WI38 (cell line): ENCODE measurements at regions not wholly inside any gene's neighbourhood (a gene's known extent, or its start where the extent isn't known, plus 50 kb on each side); places are given as distances from the start of the nearest gene placed in this dataset.
"Not testable (repeated sequence)": the region's sequence is repeated elsewhere in the genome, so short reads cannot be mapped to it uniquely, and the experiment has no call there.

Source experiments
- H3K4me3 ChIP-seq: 2 replicates; pipeline ENCODE4 v1.5.1; 2011; ENCODE audit warnings: low read depth, mild to moderate bottlenecking, control low read depth, low read length
- TF ChIP-seq, protein P1 (sequence below): IDR thresholded peaks from 2 replicates; pipeline ENCODE4 v1.5.1; 2012; ENCODE audit warnings: low read depth, mild to moderate bottlenecking, control low read depth, low read length

DNA sequence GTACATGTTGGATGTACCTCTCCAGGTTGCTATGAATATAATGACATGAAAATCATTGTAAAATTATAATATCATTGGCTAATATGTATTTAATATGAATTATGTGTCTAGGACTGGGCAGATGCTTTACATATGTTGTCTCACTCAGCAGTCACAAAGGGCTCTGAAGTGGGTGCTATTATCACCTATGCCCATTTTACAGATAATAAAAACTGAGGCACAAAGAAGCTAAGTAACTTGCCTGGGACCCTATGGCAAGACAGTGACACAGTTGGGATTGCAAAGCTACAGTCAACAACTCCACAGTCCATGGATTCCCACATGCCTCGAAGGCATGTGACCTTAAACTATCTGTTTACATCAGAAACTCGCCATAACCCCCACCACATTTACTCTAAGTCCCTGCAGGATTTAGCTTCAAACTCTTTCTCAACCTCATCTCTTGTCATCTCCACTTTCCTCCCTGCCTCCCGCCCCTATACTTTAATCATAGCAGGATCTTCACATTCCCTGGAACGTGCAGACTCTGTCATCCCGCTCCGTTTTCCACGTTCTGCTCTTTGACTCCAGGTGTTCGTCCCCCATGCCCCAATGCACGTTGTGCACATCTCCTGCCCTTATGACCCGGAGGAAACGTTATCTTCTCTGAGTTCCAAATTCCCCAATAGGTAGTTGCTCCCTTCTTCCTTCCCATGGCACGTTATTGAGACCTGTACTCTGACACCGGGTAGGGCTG is 143.0 kb upstream of the NRIP1 start:
- H3K4me3 ChIP-seq, result no peak overlapping the region
- TF ChIP-seq, protein P1, sequence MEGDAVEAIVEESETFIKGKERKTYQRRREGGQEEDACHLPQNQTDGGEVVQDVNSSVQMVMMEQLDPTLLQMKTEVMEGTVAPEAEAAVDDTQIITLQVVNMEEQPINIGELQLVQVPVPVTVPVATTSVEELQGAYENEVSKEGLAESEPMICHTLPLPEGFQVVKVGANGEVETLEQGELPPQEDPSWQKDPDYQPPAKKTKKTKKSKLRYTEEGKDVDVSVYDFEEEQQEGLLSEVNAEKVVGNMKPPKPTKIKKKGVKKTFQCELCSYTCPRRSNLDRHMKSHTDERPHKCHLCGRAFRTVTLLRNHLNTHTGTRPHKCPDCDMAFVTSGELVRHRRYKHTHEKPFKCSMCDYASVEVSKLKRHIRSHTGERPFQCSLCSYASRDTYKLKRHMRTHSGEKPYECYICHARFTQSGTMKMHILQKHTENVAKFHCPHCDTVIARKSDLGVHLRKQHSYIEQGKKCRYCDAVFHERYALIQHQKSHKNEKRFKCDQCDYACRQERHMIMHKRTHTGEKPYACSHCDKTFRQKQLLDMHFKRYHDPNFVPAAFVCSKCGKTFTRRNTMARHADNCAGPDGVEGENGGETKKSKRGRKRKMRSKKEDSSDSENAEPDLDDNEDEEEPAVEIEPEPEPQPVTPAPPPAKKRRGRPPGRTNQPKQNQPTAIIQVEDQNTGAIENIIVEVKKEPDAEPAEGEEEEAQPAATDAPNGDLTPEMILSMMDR, result no peak

DNA sequence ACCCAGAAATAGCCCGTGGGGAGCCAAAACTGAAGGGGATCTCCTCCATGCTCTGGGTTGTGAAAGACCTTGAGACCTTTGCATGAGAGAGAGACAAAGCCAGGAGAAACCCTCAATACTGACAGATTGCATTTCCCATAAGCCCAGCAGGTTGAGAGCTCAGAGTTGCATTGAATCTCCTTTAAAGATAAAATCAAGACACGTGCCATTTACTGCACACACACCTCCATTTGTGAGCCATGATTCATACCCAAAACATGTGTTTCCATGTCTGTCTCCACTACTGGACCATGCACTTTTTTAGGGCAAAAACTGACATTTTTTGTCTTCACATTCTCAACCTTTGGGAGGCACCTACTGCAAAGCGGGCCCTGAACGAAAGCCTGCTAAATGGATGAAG is 144.0 kb upstream of the NRIP1 start:
- TF ChIP-seq, protein P1, result no peak

DNA sequence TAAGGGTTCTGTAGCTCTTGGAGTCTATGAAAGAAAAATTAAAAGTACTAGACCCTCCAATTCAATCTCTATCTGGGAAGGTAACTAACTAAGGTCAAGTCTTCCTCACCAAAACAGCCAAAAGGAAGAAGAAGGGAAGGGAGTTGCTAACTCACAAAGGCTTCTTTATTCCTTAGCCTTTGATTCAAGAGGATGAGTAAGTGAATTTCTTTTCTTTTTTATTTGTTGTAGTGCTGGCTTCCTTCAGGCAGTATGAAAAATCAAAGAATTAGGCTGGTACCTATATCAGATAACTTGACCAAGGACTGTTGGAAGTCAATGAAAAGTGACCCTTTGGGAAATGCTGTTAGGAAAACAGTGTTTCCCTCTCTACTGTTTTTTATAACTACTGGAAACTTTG is 144.4 kb upstream of the NRIP1 start:
- TF ChIP-seq, protein P1, result no peak
- H3K4me3 ChIP-seq, result no peak overlapping the region

More for the DNA sequence above, 144.0 kb upstream of the NRIP1 start:
- H3K4me3 ChIP-seq, result no peak overlapping the region

DNA sequence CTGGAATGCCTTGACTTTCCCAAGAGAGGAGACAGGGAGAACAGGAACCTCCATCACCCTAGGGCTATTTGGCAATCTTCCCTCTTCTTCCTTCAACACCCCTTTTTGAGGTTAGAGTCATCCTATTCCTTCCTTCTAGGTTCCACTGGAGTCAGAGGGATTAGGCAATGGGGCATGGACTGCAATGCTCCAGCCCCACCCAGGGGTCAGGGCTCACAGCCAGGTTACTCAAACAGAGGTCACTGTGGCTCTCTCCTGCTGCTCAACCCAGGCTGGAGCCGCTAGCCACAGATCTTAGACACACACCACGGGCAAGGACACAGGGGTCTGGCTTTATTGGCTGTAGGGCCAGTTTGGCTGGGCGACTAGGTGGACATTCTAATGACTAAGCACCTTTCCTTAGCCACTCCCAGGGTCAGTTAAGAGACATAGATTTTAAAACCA is 145.5 kb upstream of the NRIP1 start:
- TF ChIP-seq, protein P1, result no peak
- no peak overlapping the region for H3K4me3 ChIP-seq

DNA sequence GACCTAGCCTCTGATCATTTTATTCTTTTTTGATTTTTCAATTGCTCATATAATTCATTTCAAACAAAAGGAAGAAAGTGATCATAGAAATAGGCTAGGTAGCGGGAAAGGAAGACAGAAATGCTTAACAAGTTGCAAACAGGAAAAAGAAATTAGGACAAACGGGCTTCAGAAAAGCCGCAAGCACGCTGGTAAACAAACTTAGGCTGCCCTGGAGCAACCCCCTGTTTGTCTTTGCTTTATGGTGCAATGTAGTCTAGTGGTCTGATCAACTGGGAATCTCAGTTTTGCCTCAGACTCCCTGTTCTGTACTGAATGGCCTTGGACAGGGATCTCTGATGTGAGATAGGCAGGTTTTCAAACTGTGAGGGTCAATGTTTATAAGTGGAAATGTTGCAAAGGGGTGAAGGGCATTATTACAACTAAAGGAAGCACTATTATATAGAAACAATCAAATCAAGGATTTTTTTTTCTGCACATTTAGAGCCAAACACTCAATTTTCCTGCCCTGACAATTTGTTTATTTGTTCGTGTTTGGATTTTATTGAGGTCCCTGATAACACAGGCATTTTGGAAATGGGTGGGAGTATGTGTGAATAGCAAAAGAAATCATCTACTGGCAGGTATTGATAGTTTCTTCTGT is 146.8 kb upstream of the NRIP1 start:
- no peak overlapping the region for H3K4me3 ChIP-seq
- TF ChIP-seq, protein P1, result no peak

DNA sequence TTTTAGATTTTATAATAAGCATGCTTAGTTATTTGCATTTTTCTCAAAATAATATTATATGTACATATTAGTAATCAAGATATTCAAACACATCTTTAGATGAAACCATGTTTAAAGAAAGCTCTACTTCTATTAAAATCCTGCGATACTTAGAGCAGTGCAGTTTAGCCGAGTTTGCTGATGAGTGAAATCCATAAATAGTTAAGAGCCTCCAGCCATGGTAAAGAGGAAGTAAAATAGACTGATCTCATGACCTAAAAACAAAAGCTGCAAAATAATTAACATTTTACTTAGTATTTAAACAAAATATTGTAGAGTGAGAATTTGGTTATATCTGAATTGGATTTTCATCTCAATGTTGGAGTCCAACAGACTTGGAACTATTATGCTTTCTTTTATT is 147.4 kb upstream of the NRIP1 start:
- H3K4me3 ChIP-seq, result no peak overlapping the region
- TF ChIP-seq, protein P1, result no peak

DNA sequence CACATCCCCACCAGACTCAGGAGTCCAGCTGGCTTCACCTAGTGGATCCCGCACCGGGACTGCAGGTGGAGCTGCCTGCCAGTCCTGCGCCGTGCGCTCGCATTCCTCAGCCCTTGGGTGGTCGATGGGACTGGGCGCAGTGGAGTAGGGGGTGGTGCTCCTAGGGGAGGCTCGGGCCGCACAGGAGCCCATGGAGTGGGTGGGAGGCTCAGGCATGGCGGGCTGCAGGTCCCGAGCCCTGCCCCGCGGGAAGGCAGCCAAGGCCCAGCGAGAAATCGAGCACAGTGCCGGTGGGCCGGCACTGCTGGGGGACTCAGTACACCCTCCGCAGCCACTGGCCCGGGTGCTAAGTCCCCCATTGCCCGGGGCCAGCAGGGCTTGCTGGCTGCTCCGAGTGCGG is 153.7 kb upstream of the NRIP1 start:
- H3K4me3 ChIP-seq, result not testable (repeated sequence)

DNA sequence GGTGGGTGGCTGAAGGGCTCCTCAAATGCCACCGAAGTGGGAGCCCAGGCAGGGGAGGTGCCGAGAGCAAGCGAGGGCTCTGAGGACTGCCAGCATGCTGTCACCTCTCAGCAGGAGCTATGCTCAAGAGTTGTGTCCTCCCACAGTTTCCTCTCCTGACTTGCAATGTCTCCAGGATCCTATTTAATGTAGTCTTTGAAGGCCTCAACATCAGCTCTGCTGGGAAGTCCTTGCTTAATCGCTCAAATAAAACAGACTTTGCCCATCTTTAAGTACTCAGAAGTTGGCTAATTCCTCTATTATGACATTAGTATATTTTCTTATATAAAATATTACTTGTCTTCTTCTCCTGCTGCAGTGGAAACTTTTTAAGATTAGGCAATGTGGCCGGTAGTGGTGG is 154.2 kb upstream of the NRIP1 start:
- TF ChIP-seq, protein P1, result no peak
- H3K4me3 ChIP-seq, result no peak overlapping the region
